ENCODE measurements at regions not wholly inside any gene's neighbourhood (a gene's known extent, or its start where the extent isn't known, plus 50 kb on each side); places are given as distances from the start of the nearest gene placed in this dataset.

DNA sequence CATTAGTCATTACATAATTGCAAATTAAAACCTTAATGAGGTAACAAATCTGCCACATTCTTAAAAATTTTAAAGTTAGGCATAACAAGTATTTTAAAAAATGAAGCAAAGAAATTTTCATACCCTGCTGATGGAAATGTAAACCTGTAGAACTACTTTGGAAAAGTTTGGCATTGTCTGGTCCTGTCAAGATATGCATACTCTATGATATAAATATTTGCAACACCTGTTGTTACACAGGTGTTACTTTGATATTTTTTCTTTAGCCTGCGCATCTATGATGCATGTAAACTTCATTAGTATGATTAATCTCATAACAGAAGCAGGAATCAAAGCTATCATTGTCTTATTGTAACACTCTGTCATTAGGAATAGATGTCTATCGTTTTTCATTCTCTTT, 634.3 kb downstream of the TRIB2 start:
- TF ChIP-seq EZH2 (IDR thresholded peaks at IDR 0.05; ENCODE audit: borderline replicate concordance, low read depth, low read length, severe bottlenecking) (no peak), GATA2 (IDR thresholded peaks at IDR 0.05; ENCODE audit: insufficient read depth, insufficient read length, low read depth, low read length) (no peak), FOS (IDR thresholded peaks at IDR 0.05; ENCODE audit: borderline replicate concordance, insufficient read depth, low read length) (no peak), POLR2A (IDR thresholded peaks at IDR 0.05; ENCODE audit: low read depth, low read length) (no peak), POLR2AphosphoS5 (IDR thresholded peaks at IDR 0.05; ENCODE audit: insufficient read depth, low read depth, low read length) (no peak), JUN (IDR thresholded peaks at IDR 0.05; ENCODE audit: borderline replicate concordance, insufficient read depth, insufficient read length, low read depth) (no peak)
- TF ChIP-seq, protein P1, sequence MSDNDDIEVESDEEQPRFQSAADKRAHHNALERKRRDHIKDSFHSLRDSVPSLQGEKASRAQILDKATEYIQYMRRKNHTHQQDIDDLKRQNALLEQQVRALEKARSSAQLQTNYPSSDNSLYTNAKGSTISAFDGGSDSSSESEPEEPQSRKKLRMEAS (IDR thresholded peaks at IDR 0.05; ENCODE audit: insufficient read depth, insufficient read length) = no peak
- TF ChIP-seq, protein P2, sequence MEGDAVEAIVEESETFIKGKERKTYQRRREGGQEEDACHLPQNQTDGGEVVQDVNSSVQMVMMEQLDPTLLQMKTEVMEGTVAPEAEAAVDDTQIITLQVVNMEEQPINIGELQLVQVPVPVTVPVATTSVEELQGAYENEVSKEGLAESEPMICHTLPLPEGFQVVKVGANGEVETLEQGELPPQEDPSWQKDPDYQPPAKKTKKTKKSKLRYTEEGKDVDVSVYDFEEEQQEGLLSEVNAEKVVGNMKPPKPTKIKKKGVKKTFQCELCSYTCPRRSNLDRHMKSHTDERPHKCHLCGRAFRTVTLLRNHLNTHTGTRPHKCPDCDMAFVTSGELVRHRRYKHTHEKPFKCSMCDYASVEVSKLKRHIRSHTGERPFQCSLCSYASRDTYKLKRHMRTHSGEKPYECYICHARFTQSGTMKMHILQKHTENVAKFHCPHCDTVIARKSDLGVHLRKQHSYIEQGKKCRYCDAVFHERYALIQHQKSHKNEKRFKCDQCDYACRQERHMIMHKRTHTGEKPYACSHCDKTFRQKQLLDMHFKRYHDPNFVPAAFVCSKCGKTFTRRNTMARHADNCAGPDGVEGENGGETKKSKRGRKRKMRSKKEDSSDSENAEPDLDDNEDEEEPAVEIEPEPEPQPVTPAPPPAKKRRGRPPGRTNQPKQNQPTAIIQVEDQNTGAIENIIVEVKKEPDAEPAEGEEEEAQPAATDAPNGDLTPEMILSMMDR (IDR thresholded peaks at IDR 0.05; ENCODE audit: extremely low read depth in 1 of 2, insufficient read depth in 1 of 2, low read depth in 1 of 2, low read length in 2 of 2) = no peak
- FAIRE-seq = no peak
- intact Hi-C loops (cut with micrococcal nuclease) = no loop called here
- no peak overlapping the region for H3K4me3 ChIP-seq (replicated peaks in 1 of 3; ENCODE audit: insufficient read depth in 1 of 3, low read depth in 1 of 3, low read length in 3 of 3)
- no peak overlapping the region for H3K4me2 ChIP-seq (ENCODE audit: insufficient read depth, low read length)
- H3K36me3 ChIP-seq (ENCODE audit: control insufficient read depth in 2 of 2, extremely low read depth in 1 of 2, insufficient read depth in 2 of 2, low read length in 2 of 2) = no peaks in the 10 kb centered on the region
- BruUV-seq (replicated peaks) = no TSS peak
- no peak overlapping the region for H2AFZ ChIP-seq (ENCODE audit: low read depth, low read length)
- CTCF ChIA-PET = no interaction called here
- H3K27ac ChIP-seq (ENCODE audit: insufficient read depth, low read depth, low read length) = no peak overlapping the region
- H3K9ac ChIP-seq (replicated peaks; ENCODE audit: extremely low read depth, insufficient read depth, low read length) = no peak overlapping the region
- peaks cover 2% of the 10 kb centered on the region for H3K9me3 ChIP-seq (replicated peaks; ENCODE audit: control insufficient read depth, insufficient read depth, low read length)
- no peak for DNase-seq (ENCODE audit: low read depth, low spot score)
- no peaks in the 10 kb centered on the region for H3K79me2 ChIP-seq (ENCODE audit: control insufficient read depth, insufficient read depth, low read length)
- no peaks in the 10 kb centered on the region for H3K27me3 ChIP-seq (ENCODE audit: control insufficient read depth in 2 of 2, insufficient read depth in 2 of 2, low read length in 2 of 2)
- no peaks in the 10 kb centered on the region for H3K9me1 ChIP-seq (replicated peaks; ENCODE audit: control insufficient read depth, extremely low read depth, insufficient read depth, low read length)
- dilution Hi-C loops (cut with MboI; ENCODE audit: extremely low pct_ligation_motif_present, low sequenced_read_pairs) = no loop called here
- no peaks in the 10 kb centered on the region for H4K20me1 ChIP-seq (replicated peaks; ENCODE audit: control insufficient read depth, extremely low read depth, insufficient read depth, low read length)
- no peaks in the 10 kb centered on the region for H3K4me1 ChIP-seq (ENCODE audit: control insufficient read depth, extremely low read depth, insufficient read depth, low read length)
- POLR2A ChIA-PET = no interaction called here

Measured in endothelial cell of umbilical vein (primary cell).